H1 (cell line): ENCODE measurements at regions not wholly inside any gene's neighbourhood (a gene's known extent, or its start where the extent isn't known, plus 50 kb on each side); places are given as distances from the start of the nearest gene placed in this dataset.

Experiments used
- CTCF ChIA-PET: fragments of 300-600 bp; sonication (Branson Sonifier 250); formaldehyde crosslinking; loops from one replicate; lab custom pipeline; 2021; ENCODE audit not compliant: partially characterized antibody; lab: Charles Lee
- POLR2A ChIA-PET: fragments of 300-600 bp; sonication (Branson Sonifier 250); formaldehyde crosslinking; loops from one replicate; lab custom pipeline; 2021; ENCODE audit warnings: inconsistent platforms; ENCODE audit not compliant: partially characterized antibody; lab: Charles Lee
- DNase-seq, 2 experiments: peaks; one replicate each; pipeline versions ENCODE4 v3.0.0 to v3.0.0-alpha.2; 2010 to 2022; ENCODE audit warnings: low spot score in 2 of 2, low read depth in 1 of 2, mixed read lengths in 1 of 2
- FAIRE-seq: peaks from 2 replicates; lab custom pipeline; 2011; peaks lifted over from hg19 to GRCh38; lab: Jason Lieb, UNC
- H2AFZ ChIP-seq: 2 replicates; pipeline ENCODE4 v1.8.1; 2012; ENCODE audit warnings: low read length, inconsistent platforms
- H2AK5ac ChIP-seq: 2 replicates; pipeline ENCODE4 v1.6.1; 2013; ENCODE audit warnings: low read depth, low read length
- H2BK120ac ChIP-seq: replicated peaks from 2 replicates; pipeline ENCODE3; 2013; ENCODE audit warnings: low read depth, low read length, inconsistent platforms
- H2BK12ac ChIP-seq: 2 replicates; pipeline ENCODE4 v1.6.1; 2013; ENCODE audit warnings: low read depth, low read length
- H2BK15ac ChIP-seq: 2 replicates; pipeline ENCODE4 v1.6.1; 2013; ENCODE audit warnings: low read length
- H2BK20ac ChIP-seq: 2 replicates; pipeline ENCODE4 v1.6.1; 2013; ENCODE audit warnings: low read length
- H2BK5ac ChIP-seq: 2 replicates; pipeline ENCODE4 v1.6.1; 2013; ENCODE audit warnings: low read depth, low read length
- H3K14ac ChIP-seq: 2 replicates; pipeline ENCODE4 v1.6.1; 2013; ENCODE audit warnings: inconsistent platforms; ENCODE audit not compliant: insufficient read length
- H3K18ac ChIP-seq: 2 replicates; pipeline ENCODE4 v1.6.1; 2013; ENCODE audit warnings: low read length; ENCODE audit errors: extremely low read depth
- H3K23ac ChIP-seq: 2 replicates; pipeline ENCODE4 v1.6.1; 2013; ENCODE audit warnings: inconsistent platforms; ENCODE audit not compliant: insufficient read length
- H3K23me2 ChIP-seq: 2 replicates; pipeline ENCODE4 v1.6.1; 2013; ENCODE audit warnings: low read depth, low read length
- H3K27ac ChIP-seq: 2 replicates; pipeline ENCODE4 v1.6.1; 2011; ENCODE audit warnings: low read depth, low read length, inconsistent platforms
- H3K27me3 ChIP-seq, 4 experiments: replicated peaks in 1 of 4; 1 replicate in 1 of 4; 2 replicates in 3 of 4; pipeline versions ENCODE4 v1.6.1 to v1.8.1; 2011 to 2013; ENCODE audit warnings: low read length in 3 of 4, mild to moderate bottlenecking in 3 of 4, inconsistent platforms in 2 of 4, mixed read lengths in 2 of 4, moderate library complexity in 1 of 4; ENCODE audit not compliant: control insufficient read depth in 3 of 4, insufficient read depth in 3 of 4; ENCODE audit errors: extremely low read depth in 1 of 4
- H3K36me3 ChIP-seq, 4 experiments: 2 replicates each; pipeline versions ENCODE4 v1.6.1 to v1.8.1; 2011 to 2013; ENCODE audit warnings: mild to moderate bottlenecking in 4 of 4, low read length in 3 of 4, moderate library complexity in 2 of 4, control low read depth in 1 of 4, inconsistent platforms in 1 of 4; ENCODE audit not compliant: insufficient read depth in 4 of 4, control insufficient read depth in 2 of 4
- H3K4ac ChIP-seq: replicated peaks from 2 replicates; pipeline ENCODE3; 2013; ENCODE audit warnings: low read length, low read depth, mixed read lengths, inconsistent platforms; ENCODE audit not compliant: insufficient read length
- H3K4me1 ChIP-seq, 4 experiments: replicated peaks in 1 of 4; 1 replicate in 1 of 4; 2 replicates in 3 of 4; pipeline versions ENCODE4 v1.6.1 to v1.8.1; 2011 to 2013; ENCODE audit warnings: low read length in 3 of 4, inconsistent platforms in 2 of 4, mixed read lengths in 1 of 4; ENCODE audit not compliant: insufficient read depth in 4 of 4, control insufficient read depth in 3 of 4
- H3K4me2 ChIP-seq, 2 experiments: 2 replicates each; pipeline versions ENCODE4 v1.6.1 to v1.8.1; 2011 to 2013; ENCODE audit warnings: low read depth in 2 of 2, low read length in 2 of 2, control low read depth in 1 of 2, inconsistent platforms in 1 of 2, mild to moderate bottlenecking in 1 of 2; ENCODE audit not compliant: insufficient read depth in 1 of 2
- H3K4me3 ChIP-seq, 4 experiments: fragments of 200-600, 300-600 bp in 1 of 4; sonication (generic), shearing (Covaris generic), sonication (Bioruptor Twin) in 1 of 4; 2 replicates each; pipeline versions ENCODE4 v1.5.1 to v1.8.1; 2011 to 2016; ENCODE audit warnings: low read length in 4 of 4, low read depth in 3 of 4, control low read depth in 2 of 4, inconsistent platforms in 2 of 4, mild to moderate bottlenecking in 2 of 4, mixed read lengths in 1 of 4, moderate library complexity in 1 of 4; ENCODE audit not compliant: insufficient read depth in 2 of 4; ENCODE audit errors: extremely low read depth in 1 of 4
- H3K56ac ChIP-seq: replicated peaks from 2 replicates; pipeline ENCODE3; 2013; ENCODE audit warnings: low read depth, mild to moderate bottlenecking, mixed read lengths, low read length, inconsistent platforms; ENCODE audit not compliant: insufficient read length
- H3K79me1 ChIP-seq: 2 replicates; pipeline ENCODE4 v1.6.1; 2013; ENCODE audit warnings: low read depth, low read length, control low read depth
- H3K79me2 ChIP-seq, 2 experiments: 2 replicates each; pipeline versions ENCODE4 v1.6.1 to v1.8.1; 2012 to 2013; ENCODE audit warnings: low read length in 2 of 2, mild to moderate bottlenecking in 2 of 2, inconsistent platforms in 1 of 2; ENCODE audit not compliant: insufficient read depth in 2 of 2, control insufficient read depth in 1 of 2
- H3K9ac ChIP-seq, 4 experiments: replicated peaks in 1 of 4; 1 replicate in 1 of 4; 2 replicates in 3 of 4; pipeline versions ENCODE4 v1.6.1 to v1.8.1; 2011 to 2013; ENCODE audit warnings: low read depth in 3 of 4, low read length in 3 of 4, control low read depth in 2 of 4, mild to moderate bottlenecking in 2 of 4, moderate library complexity in 2 of 4, inconsistent platforms in 1 of 4; ENCODE audit errors: extremely low read depth in 1 of 4
- H3K9me3 ChIP-seq, 2 experiments: 2 replicates each; pipeline versions ENCODE4 v1.6.1 to v1.8.1; 2012 to 2013; ENCODE audit warnings: mild to moderate bottlenecking in 2 of 2, moderate library complexity in 2 of 2, control low read depth in 1 of 2, inconsistent platforms in 1 of 2, low read depth in 1 of 2, low read length in 1 of 2, mixed read lengths in 1 of 2; ENCODE audit not compliant: insufficient read depth in 2 of 2
- H4K20me1 ChIP-seq, 2 experiments: replicated peaks in 1 of 2; 2 replicates each; pipeline versions ENCODE3 to v1.8.1; 2011 to 2013; ENCODE audit warnings: inconsistent platforms in 2 of 2, low read length in 2 of 2, mild to moderate bottlenecking in 1 of 2; ENCODE audit not compliant: insufficient read depth in 2 of 2, control insufficient read depth in 1 of 2
- H4K5ac ChIP-seq: 2 replicates; pipeline ENCODE4 v1.6.1; 2013; ENCODE audit warnings: low read length, low read depth, mixed read lengths, inconsistent platforms; ENCODE audit not compliant: insufficient read length
- H4K8ac ChIP-seq: 2 replicates; pipeline ENCODE4 v1.8.0; 2013; ENCODE audit warnings: mild to moderate bottlenecking, moderate library complexity, low read length, inconsistent platforms; ENCODE audit not compliant: insufficient read depth; ENCODE audit errors: extremely low read depth
- H4K91ac ChIP-seq: replicated peaks from 2 replicates; pipeline ENCODE3; 2013; ENCODE audit warnings: low read length, mixed read lengths, inconsistent platforms; ENCODE audit not compliant: insufficient read length
- SP2 ChIP-seq: IDR thresholded peaks from 2 replicates; pipeline ENCODE4 v1.6.1; 2012; ENCODE audit warnings: mild to moderate bottlenecking, low read length, inconsistent platforms
- WGBS, 2 experiments: shearing (Covaris generic) in 1 of 2; methylation state at CpG; one replicate each; pipeline versions ENCODE4 v1.1.6 to v1.1.7; 2013 to 2015; ENCODE audit warnings: low lambda C conversion rate in 2 of 2, mixed read lengths in 2 of 2, inconsistent platforms in 1 of 2, low coverage in 1 of 2, missing lambda C conversion rate in 1 of 2; ENCODE audit not compliant: insufficient replicate concordance in 2 of 2, insufficient coverage in 1 of 2, insufficient read length in 1 of 2; ENCODE audit errors: extremely low coverage in 1 of 2, missing lambda C conversion rate in 1 of 2; 5-methylcytosine and 5-hydroxymethylcytosine counted together

GRCh38 chr10:128518000-128518399 lies 391.8 kb upstream of the MKI67 start:
- DNase-seq (no peak), FAIRE-seq (no peak)
- TF ChIP-seq SP2 = no peak
- no peak overlapping the region for H2AK5ac ChIP-seq
- no peak overlapping the region for H2BK5ac ChIP-seq
- 0 out of 2 replicates have a peak, but pooled peaks cover 2% of the 10 kb centered on the region for H3K23me2 ChIP-seq
- H4K20me1 ChIP-seq = no peaks in the 10 kb centered on the region
- H2BK15ac ChIP-seq = no peak overlapping the region
- no peak overlapping the region for H4K8ac ChIP-seq
- H3K4me2 ChIP-seq = no peak overlapping the region
- no peaks in the 10 kb centered on the region; a peak in 1 of 7 replicates for H3K27me3 ChIP-seq
- H4K5ac ChIP-seq = no peak overlapping the region
- H3K4me3 ChIP-seq = no peak overlapping the region
- no peak overlapping the region for H3K4ac ChIP-seq
- no peaks in the 10 kb centered on the region for H3K36me3 ChIP-seq
- H2BK120ac ChIP-seq = no peak overlapping the region
- ChIA-PET CTCF (interaction anchor here (0.6 to 1.5 kb wide), 3 partner anchors 11 to 490 kb away, joined by 3 to 6 read pairs (median 3); no protein-coding TSS in a partner anchor), POLR2A (no interaction called here)
- no peaks in the 10 kb centered on the region for H3K79me1 ChIP-seq
- no peak overlapping the region for H3K18ac ChIP-seq
- no peak overlapping the region for H3K23ac ChIP-seq
- H3K4me1 ChIP-seq = peaks cover 0 to 2% (median 0%) of the 10 kb centered on the region in 4 experiments; a peak in 1 of 7 replicates
- H3K9ac ChIP-seq = no peak overlapping the region
- H3K14ac ChIP-seq = no peak overlapping the region
- H3K9me3 ChIP-seq = no peaks in the 10 kb centered on the region; a peak in 2 of 4 replicates
- no peak overlapping the region for H2BK20ac ChIP-seq
- no peak overlapping the region for H4K91ac ChIP-seq
- no peak overlapping the region for H2BK12ac ChIP-seq
- H3K79me2 ChIP-seq = no peaks in the 10 kb centered on the region
- 95% methylated on average over 11 of the region's 11 CpGs; no CpG with 5 or more reads in 1 of the 2 experiments for WGBS, 2 experiments
- no peak overlapping the region for H2AFZ ChIP-seq
- no peak overlapping the region for H3K56ac ChIP-seq
- H3K27ac ChIP-seq = no peak overlapping the region
